Loucy (cell line): ENCODE measurements at regions not wholly inside any gene's neighbourhood (a gene's known extent, or its start where the extent isn't known, plus 50 kb on each side); places are given as distances from the start of the nearest gene placed in this dataset.

Experiments
- H2AFZ ChIP-seq: fragments of 200-600 bp; sonication (generic); 2 replicates; pipeline ENCODE4 v1.6.0; 2016; ENCODE audit warnings: antibody characterized with exemption, mild to moderate bottlenecking, low read length, moderate library complexity
- H3F3A ChIP-seq: fragments of 200-600 bp; 2 replicates; pipeline ENCODE4 v1.6.0; 2016; ENCODE audit warnings: antibody characterized with exemption, low read depth, mild to moderate bottlenecking
- H3K27me3 ChIP-seq: fragments of 200-600 bp; sonication (generic); 2 replicates; pipeline ENCODE4 v1.6.1; 2014; ENCODE audit warnings: low read length, mild to moderate bottlenecking; ENCODE audit not compliant: insufficient read depth, poor library complexity, severe bottlenecking
- H3K36me3 ChIP-seq: fragments of 200-600 bp; sonication (generic); 2 replicates; pipeline ENCODE4 v1.6.1; 2016; ENCODE audit warnings: low read length; ENCODE audit not compliant: insufficient read depth
- H3K4me1 ChIP-seq: fragments of 200-600 bp; sonication (generic); 2 replicates; pipeline ENCODE4 v1.5.1; 2014; ENCODE audit warnings: low read length, mild to moderate bottlenecking; ENCODE audit not compliant: insufficient read depth, poor library complexity, severe bottlenecking
- H3K4me2 ChIP-seq: fragments of 200-600 bp; sonication (generic); 2 replicates; pipeline ENCODE4 v1.6.0; 2014; ENCODE audit warnings: antibody characterized with exemption, low read length, low read depth, mild to moderate bottlenecking; ENCODE audit not compliant: poor library complexity, severe bottlenecking
- H3K4me3 ChIP-seq: fragments of 200-600 bp; sonication (generic); 2 replicates; pipeline ENCODE4 v1.5.1; 2014; ENCODE audit warnings: low read length, mild to moderate bottlenecking, mixed read lengths; ENCODE audit not compliant: poor library complexity, severe bottlenecking
- H3K79me2 ChIP-seq: fragments of 200-600 bp; sonication (generic); 2 replicates; pipeline ENCODE4 v1.6.1; 2014; ENCODE audit warnings: low read length; ENCODE audit not compliant: insufficient read depth
- H3K9ac ChIP-seq: fragments of 200-600 bp; sonication (generic); 2 replicates; pipeline ENCODE4 v1.6.0; 2014; ENCODE audit warnings: mild to moderate bottlenecking, low read depth, low read length, moderate library complexity; ENCODE audit not compliant: poor library complexity, severe bottlenecking
- H3K9me2 ChIP-seq: fragments of 200-600 bp; sonication (generic); replicated peaks from 2 replicates; pipeline ENCODE4 v1.6.1; 2016; ENCODE audit warnings: low read depth, low read length, mixed read lengths
- H3K9me3 ChIP-seq: fragments of 200-600 bp; sonication (generic); 2 replicates; pipeline ENCODE4 v1.6.1; 2014; ENCODE audit warnings: mild to moderate bottlenecking, antibody characterized with exemption, low read length, low read depth; ENCODE audit not compliant: insufficient read depth
- H4K20me1 ChIP-seq: fragments of 200-600 bp; sonication (generic); 2 replicates; pipeline ENCODE4 v1.6.0; 2014; ENCODE audit warnings: antibody characterized with exemption, low read length, mild to moderate bottlenecking; ENCODE audit not compliant: insufficient read depth, poor library complexity, severe bottlenecking
- CTCF ChIP-seq: fragments of 200-600 bp; sonication (generic); conservative IDR thresholded peaks from 2 replicates; pipeline ENCODE4 v1.5.1; 2014; ENCODE audit warnings: mild to moderate bottlenecking, antibody characterized with exemption, low read length
- EZH2phosphoT487 ChIP-seq: fragments of 200-600 bp; IDR thresholded peaks from 2 replicates; pipeline ENCODE4 v1.6.1; 2018; ENCODE audit warnings: antibody characterized with exemption, mild to moderate bottlenecking, moderate library complexity, borderline replicate concordance

GRCh38 chr11:10937385-10937771 is 79.5 kb upstream of the ZBED5 start:
- H3F3A ChIP-seq: no peaks in the 10 kb centered on the region
- TF ChIP-seq CTCF (no peak), EZH2phosphoT487 (no peak)
- no peaks in the 10 kb centered on the region for H4K20me1 ChIP-seq
- no peak overlapping the region for H2AFZ ChIP-seq
- no peaks in the 10 kb centered on the region for H3K9me2 ChIP-seq
- H3K4me1 ChIP-seq: peaks cover 9% of the 10 kb centered on the region
- H3K4me2 ChIP-seq: no peak overlapping the region
- H3K9me3 ChIP-seq: no peaks in the 10 kb centered on the region
- H3K27me3 ChIP-seq: no peaks in the 10 kb centered on the region
- H3K36me3 ChIP-seq: no peaks in the 10 kb centered on the region
- H3K4me3 ChIP-seq: no peak overlapping the region
- H3K9ac ChIP-seq: no peak overlapping the region
- H3K79me2 ChIP-seq: no peaks in the 10 kb centered on the region

GRCh38 chr11:10936626-10937384 is 79.0 kb upstream of the ZBED5 start:
- Histone ChIP-seq H3F3A (no peaks in the 10 kb centered on the region), H3K9me2 (no peaks in the 10 kb centered on the region), H3K79me2 (no peaks in the 10 kb centered on the region), H2AFZ (no peak overlapping the region), H3K4me1 (peaks cover 10% of the 10 kb centered on the region), H3K9me3 (no peaks in the 10 kb centered on the region), H3K27me3 (no peaks in the 10 kb centered on the region), H3K4me3 (no peak overlapping the region), H3K36me3 (no peaks in the 10 kb centered on the region), H3K9ac (no peak overlapping the region), H3K4me2 (no peak overlapping the region), H4K20me1 (no peaks in the 10 kb centered on the region)
- TF ChIP-seq CTCF (no peak), EZH2phosphoT487 (no peak)

GRCh38 chr11:10935015-10935559 is 77.2 kb upstream of the ZBED5 start:
- H3K4me2 ChIP-seq: no peak overlapping the region
- TF ChIP-seq EZH2phosphoT487: no peak
- no peak for TF ChIP-seq CTCF
- peaks cover 20% of the 10 kb centered on the region for H3K4me1 ChIP-seq
- no peak overlapping the region for H2AFZ ChIP-seq
- no peaks in the 10 kb centered on the region for H3K9me2 ChIP-seq
- H3K79me2 ChIP-seq: no peaks in the 10 kb centered on the region
- H3K9me3 ChIP-seq: no peaks in the 10 kb centered on the region
- H3K4me3 ChIP-seq: no peak overlapping the region
- no peaks in the 10 kb centered on the region for H4K20me1 ChIP-seq
- no peak overlapping the region for H3K9ac ChIP-seq
- H3K36me3 ChIP-seq: no peaks in the 10 kb centered on the region
- no peaks in the 10 kb centered on the region for H3F3A ChIP-seq
- peaks cover 15% of the 10 kb centered on the region for H3K27me3 ChIP-seq
